ENCODE measurements at regions not wholly inside any gene's neighbourhood (a gene's known extent, or its start where the extent isn't known, plus 50 kb on each side); places are given as distances from the start of the nearest gene placed in this dataset.

- TF ChIP-seq CTCF (IDR thresholded peaks at IDR 0.05) (no peak), POLR2A (IDR thresholded peaks at IDR 0.05; ENCODE audit: low read length) (no peak), RAD21 (conservative IDR thresholded peaks at IDR 0.05 in 1 of 2, IDR thresholded peaks at IDR 0.05 in 1 of 2) (no peak), RCOR1 (IDR thresholded peaks at IDR 0.05; ENCODE audit: low read depth, low read length) (no peak), EHMT2 (IDR thresholded peaks at IDR 0.05; ENCODE audit: low read depth) (no peak), FOSB (CRISPR knock-in tag; IDR thresholded peaks at IDR 0.05) (no peak), REST (IDR thresholded peaks at IDR 0.05) (no peak), CHD2 (IDR thresholded peaks at IDR 0.05; ENCODE audit: low read length, partially characterized antibody) (no peak), CBX8 (IDR thresholded peaks at IDR 0.05) (no peak), PBX3 (IDR thresholded peaks at IDR 0.05) (no peak)
Observed at GRCh38 chr14:39548358-39548757, 116.1 kb upstream of the FBXO33 start.

All from A549 (cell line).